ENCODE measurements at regions not wholly inside any gene's neighbourhood (a gene's known extent, or its start where the extent isn't known, plus 50 kb on each side); places are given as distances from the start of the nearest gene placed in this dataset.

- Histone ChIP-seq H2BK20ac (ENCODE audit: low read length) (no peak overlapping the region), H3K27ac (ENCODE audit: low read depth, low read length) (no peak overlapping the region), H2AFZ (ENCODE audit: low read length) (no peak overlapping the region), H4K5ac (ENCODE audit: insufficient read length, low read depth, low read length) (no peak overlapping the region), H2BK12ac (ENCODE audit: low read depth, low read length) (no peak overlapping the region), H2BK15ac (ENCODE audit: low read length) (no peak overlapping the region), H3K27me3 (replicated peaks in 1 of 4; ENCODE audit: control insufficient read depth in 3 of 4, extremely low read depth in 1 of 4, insufficient read depth in 3 of 4, low read length in 3 of 4) (no peaks in the 10 kb centered on the region; a peak in 1 of 7 replicates), H3K23me2 (ENCODE audit: low read depth, low read length) (no peaks in the 10 kb centered on the region), H3K9ac (replicated peaks in 1 of 4; ENCODE audit: extremely low read depth in 1 of 4, low read depth in 3 of 4, low read length in 3 of 4) (no peak overlapping the region), H3K79me2 (ENCODE audit: control insufficient read depth in 1 of 2, insufficient read depth in 2 of 2, low read length in 2 of 2) (no peaks in the 10 kb centered on the region), H2AK5ac (ENCODE audit: low read depth, low read length) (no peak overlapping the region), H3K23ac (ENCODE audit: insufficient read length) (no peak overlapping the region), H3K4me1 (replicated peaks in 1 of 4; ENCODE audit: control insufficient read depth in 3 of 4, insufficient read depth in 4 of 4, low read length in 3 of 4) (no peaks in the 10 kb centered on the region), H3K4me3 (ENCODE audit: extremely low read depth in 1 of 4, insufficient read depth in 2 of 4, low read depth in 3 of 4, low read length in 4 of 4) (no peak overlapping the region), H3K4me2 (ENCODE audit: insufficient read depth in 1 of 2, low read depth in 2 of 2, low read length in 2 of 2) (no peak overlapping the region), H2BK120ac (replicated peaks; ENCODE audit: low read depth, low read length) (no peak overlapping the region), H3K56ac (replicated peaks; ENCODE audit: insufficient read length, low read depth, low read length) (no peak overlapping the region), H3K14ac (ENCODE audit: insufficient read length) (no peak overlapping the region), H3K36me3 (ENCODE audit: control insufficient read depth in 2 of 4, insufficient read depth in 4 of 4, low read length in 3 of 4) (no peaks in the 10 kb centered on the region), H3K18ac (ENCODE audit: extremely low read depth, low read length) (no peak overlapping the region), H4K20me1 (replicated peaks in 1 of 2; ENCODE audit: control insufficient read depth in 1 of 2, insufficient read depth in 2 of 2, low read length in 2 of 2) (no peaks in the 10 kb centered on the region), H3K4ac (replicated peaks; ENCODE audit: insufficient read length, low read depth, low read length) (no peak overlapping the region), H3K79me1 (ENCODE audit: low read depth, low read length) (no peaks in the 10 kb centered on the region), H3K9me3 (ENCODE audit: insufficient read depth in 2 of 2, low read depth in 1 of 2, low read length in 1 of 2) (no peaks in the 10 kb centered on the region), H2BK5ac (ENCODE audit: low read depth, low read length) (no peak overlapping the region), H4K91ac (replicated peaks; ENCODE audit: insufficient read length, low read length) (no peak overlapping the region), H4K8ac (ENCODE audit: extremely low read depth, insufficient read depth, low read length) (no peak overlapping the region)
- CTCF ChIA-PET (ENCODE audit: partially characterized antibody), result interaction anchor here (1.4 kb wide), 2 partner anchors 11 to 30 kb away, joined by 4 read pairs; no protein-coding TSS in a partner anchor
- DNase-seq (ENCODE audit: low read depth in 1 of 2, low spot score in 2 of 2) (no peak), FAIRE-seq (no peak)
- no peak for TF ChIP-seq RAD21 (IDR thresholded peaks at IDR 0.05 in 1 of 2, conservative IDR thresholded peaks at IDR 0.05 in 1 of 2; ENCODE audit: low read depth in 2 of 2, low read length in 2 of 2)
- TF ChIP-seq, protein P1, sequence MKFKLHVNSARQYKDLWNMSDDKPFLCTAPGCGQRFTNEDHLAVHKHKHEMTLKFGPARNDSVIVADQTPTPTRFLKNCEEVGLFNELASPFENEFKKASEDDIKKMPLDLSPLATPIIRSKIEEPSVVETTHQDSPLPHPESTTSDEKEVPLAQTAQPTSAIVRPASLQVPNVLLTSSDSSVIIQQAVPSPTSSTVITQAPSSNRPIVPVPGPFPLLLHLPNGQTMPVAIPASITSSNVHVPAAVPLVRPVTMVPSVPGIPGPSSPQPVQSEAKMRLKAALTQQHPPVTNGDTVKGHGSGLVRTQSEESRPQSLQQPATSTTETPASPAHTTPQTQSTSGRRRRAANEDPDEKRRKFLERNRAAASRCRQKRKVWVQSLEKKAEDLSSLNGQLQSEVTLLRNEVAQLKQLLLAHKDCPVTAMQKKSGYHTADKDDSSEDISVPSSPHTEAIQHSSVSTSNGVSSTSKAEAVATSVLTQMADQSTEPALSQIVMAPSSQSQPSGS (IDR thresholded peaks at IDR 0.05; ENCODE audit: low read length), result no peak
- TF ChIP-seq BRCA1 (IDR thresholded peaks at IDR 0.05; ENCODE audit: low read depth, low read length), result no peak
- no peak for TF ChIP-seq CHD1 (IDR thresholded peaks at IDR 0.05; ENCODE audit: low read depth, low read length)
- no peak for TF ChIP-seq KDM5A (IDR thresholded peaks at IDR 0.05; ENCODE audit: low read length)
- TF ChIP-seq FOSL1 (IDR thresholded peaks at IDR 0.05; ENCODE audit: insufficient read depth, low read depth, low read length), result no peak
- POLR2A ChIA-PET (ENCODE audit: partially characterized antibody), result no interaction called here
- 90% methylated on average over 9 of the region's 9 CpGs; no CpG with 5 or more reads in 1 of the 2 experiments for WGBS, 2 experiments (ENCODE audit: extremely low coverage in 1 of 2, insufficient coverage in 1 of 2, insufficient read length in 1 of 2, insufficient replicate concordance in 2 of 2, low coverage in 1 of 2, low lambda C conversion rate in 2 of 2, missing lambda C conversion rate in 1 of 2)
Observed at GRCh38 chr5:173542964-173543363, 73.5 kb downstream of the BOD1 start.

Data from H1 (cell line).